Tibial nerve (tissue), 4 donors: ENCODE measurements at regions not wholly inside any gene's neighbourhood (a gene's known extent, or its start where the extent isn't known, plus 50 kb on each side); places are given as distances from the start of the nearest gene placed in this dataset.

ENCODE experiments used
- DNase-seq, 2 donors: peaks; one replicate each; pipeline ENCODE4 v3.0.0-alpha.2; 2019; ENCODE audit warnings: low spot score in 2 of 2
- H3K27ac ChIP-seq, 4 donors: fragments of 200-600 bp; sonication (generic) in 3 of 4; one replicate each; pipeline ENCODE4 v1.5.1; 2017 to 2019; ENCODE audit warnings: mild to moderate bottlenecking in 1 of 4
- H3K27me3 ChIP-seq, 2 donors: fragments of 200-600 bp; sonication (generic) in 1 of 2; one replicate each; pipeline versions ENCODE4 v1.5.1 to v1.6.0; 2017 to 2019
- H3K36me3 ChIP-seq, 3 donors: fragments of 200-600 bp; sonication (generic); one replicate each; pipeline ENCODE4 v1.5.1; 2018 to 2019
- H3K4me1 ChIP-seq, 4 donors: fragments of 200-600 bp; sonication (generic) in 3 of 4; one replicate each; pipeline ENCODE4 v1.5.1; 2017 to 2019
- H3K4me3 ChIP-seq, 4 donors: fragments of 200-600 bp; sonication (generic) in 3 of 4; one replicate each; pipeline ENCODE4 v1.5.1; 2017 to 2019; ENCODE audit warnings: mild to moderate bottlenecking in 1 of 4, moderate library complexity in 1 of 4
- H3K9me3 ChIP-seq, 4 donors: fragments of 200-600 bp; sonication (generic) in 3 of 4; one replicate each; pipeline ENCODE4 v1.5.1; 2017 to 2019
- CTCF ChIP-seq, 5 experiments: fragments of 200-600 bp in 3 of 5; fragments of 450-650 bp in 2 of 5; sonication (generic) in 3 of 5; IDR thresholded peaks; one replicate each; pipeline ENCODE4 v1.5.1; 2016 to 2019; ENCODE audit warnings: antibody characterized with exemption in 5 of 5, mild to moderate bottlenecking in 3 of 5, moderate library complexity in 2 of 5
- EP300 ChIP-seq, 2 donors: sonication (generic); formaldehyde crosslinking; IDR thresholded peaks; one replicate each; pipeline ENCODE4 v1.6.1; 2017; ENCODE audit warnings: antibody characterized with exemption in 2 of 2, mild to moderate bottlenecking in 1 of 2
- POLR2A ChIP-seq, 2 donors: fragments of 450-650 bp; IDR thresholded peaks; one replicate each; pipeline ENCODE4 v1.6.1; 2017; ENCODE audit warnings: antibody characterized with exemption in 2 of 2, mild to moderate bottlenecking in 2 of 2, moderate library complexity in 2 of 2
- WGBS, 2 donors: methylation state at CpG; one replicate each; pipeline ENCODE4 v1.1.5; 2018; 5-methylcytosine and 5-hydroxymethylcytosine counted together

- H3K36me3 ChIP-seq, result peaks cover 0 to 22% (median 0%) of the 10 kb centered on the region in 3 donors
- WGBS, 2 donors, result 89% methylated on average over 3 of the region's 3 CpGs
- H3K27me3 ChIP-seq, result no peaks in the 10 kb centered on the region
- no peak overlapping the region for H3K4me3 ChIP-seq
- H3K27ac ChIP-seq, result no peak overlapping the region
- peaks cover 0 to 90% (median 0%) of the 10 kb centered on the region in 4 donors for H3K9me3 ChIP-seq
- DNase-seq, result no peak
- H3K4me1 ChIP-seq, result no peaks in the 10 kb centered on the region
- no peak for TF ChIP-seq EP300 (IDR thresholded peaks at IDR 0.05)
- TF ChIP-seq POLR2A (IDR thresholded peaks at IDR 0.05), result no peak
- TF ChIP-seq CTCF (IDR thresholded peaks at IDR 0.05), result no peak
Observed at GRCh38 chr19:34590228-34590627, 86.7 kb downstream of the SCGB2B2 start.

- Histone ChIP-seq H3K9me3 (peaks cover 0 to 93% (median 0%) of the 10 kb centered on the region in 4 donors), H3K4me1 (no peaks in the 10 kb centered on the region), H3K4me3 (no peak overlapping the region), H3K27ac (no peak overlapping the region), H3K27me3 (no peaks in the 10 kb centered on the region), H3K36me3 (peaks cover 0 to 22% (median 0%) of the 10 kb centered on the region in 3 donors)
- WGBS, 2 donors, result 81 to 86% methylated on average over 2 of the region's 2 CpGs
- DNase-seq, result no peak
- no peak for TF ChIP-seq POLR2A (IDR thresholded peaks at IDR 0.05)
- no peak for TF ChIP-seq CTCF (IDR thresholded peaks at IDR 0.05)
Observed at GRCh38 chr19:34589730-34590129, 87.2 kb downstream of the SCGB2B2 start.

- no peak for DNase-seq
Observed at GRCh38 chr19:34588846-34589245, 88.1 kb downstream of the SCGB2B2 start.

GRCh38 chr19:34588249-34588648 lies 88.7 kb downstream of the SCGB2B2 start:
- H3K9me3 ChIP-seq, result peaks cover 0 to 92% (median 0%) of the 10 kb centered on the region in 4 donors
- no peaks in the 10 kb centered on the region for H3K4me1 ChIP-seq
- H3K27me3 ChIP-seq, result no peaks in the 10 kb centered on the region
- H3K4me3 ChIP-seq, result no peak overlapping the region
- no peak for DNase-seq
- 81 to 87% methylated on average over 8 of the region's 8 CpGs for WGBS, 2 donors
- H3K36me3 ChIP-seq, result peaks cover 0 to 12% (median 0%) of the 10 kb centered on the region in 3 donors
- H3K27ac ChIP-seq, result no peak overlapping the region
- no peak for TF ChIP-seq POLR2A (IDR thresholded peaks at IDR 0.05)
- TF ChIP-seq CTCF (IDR thresholded peaks at IDR 0.05), result no peak
- TF ChIP-seq EP300 (IDR thresholded peaks at IDR 0.05), result no peak

More at GRCh38 chr19:34588846-34589245, 88.1 kb downstream of the SCGB2B2 start:
- WGBS, 2 donors, result 82 to 90% methylated on average over 2 of the region's 2 CpGs
- TF ChIP-seq CTCF (IDR thresholded peaks at IDR 0.05) (no peak), POLR2A (IDR thresholded peaks at IDR 0.05) (no peak), EP300 (IDR thresholded peaks at IDR 0.05) (no peak)
- Histone ChIP-seq H3K4me3 (no peak overlapping the region), H3K27me3 (no peaks in the 10 kb centered on the region), H3K27ac (no peak overlapping the region), H3K9me3 (peaks cover 0 to 90% (median 0%) of the 10 kb centered on the region in 4 donors), H3K36me3 (peaks cover 0 to 18% (median 0%) of the 10 kb centered on the region in 3 donors), H3K4me1 (no peaks in the 10 kb centered on the region)

- TF ChIP-seq CTCF (IDR thresholded peaks at IDR 0.05), result no peak
- H3K4me3 ChIP-seq, result no peak overlapping the region
- H3K36me3 ChIP-seq, result no peaks in the 10 kb centered on the region
- H3K9me3 ChIP-seq, result peaks cover 0 to 91% (median 0%) of the 10 kb centered on the region in 4 donors
- 64 to 67% methylated on average over 7 to 8 of the region's 8 CpGs for WGBS, 2 donors
- H3K4me1 ChIP-seq, result no peaks in the 10 kb centered on the region
- no peak for DNase-seq
- H3K27ac ChIP-seq, result no peak overlapping the region
- no peaks in the 10 kb centered on the region for H3K27me3 ChIP-seq
Observed at GRCh38 chr19:34580408-34580807, 96.6 kb downstream of the SCGB2B2 start.
